ENCODE measurements at regions not wholly inside any gene's neighbourhood (a gene's known extent, or its start where the extent isn't known, plus 50 kb on each side); places are given as distances from the start of the nearest gene placed in this dataset.
A peak's percentile ranks its signal among the peaks of the same experiment; 100 is the strongest.

- no peak overlapping the region for H3K4me3 ChIP-seq (ENCODE audit: low read depth, low read length)
- DNase-seq (ENCODE audit: low read depth): no peak
- TF ChIP-seq CTCF (IDR thresholded peaks at IDR 0.05; ENCODE audit: insufficient read depth, low read depth, low read length, missing control alignments): peak; percentile 16
These were observed 73.5 kb upstream of the NEDD4L start for GRCh38 chr18:57970356-57971095.

GRCh38 chr18:57969824-57970223 is 74.2 kb upstream of the NEDD4L start:
- TF ChIP-seq CTCF (IDR thresholded peaks at IDR 0.05; ENCODE audit: insufficient read depth, low read depth, low read length, missing control alignments): no peak
- H3K4me3 ChIP-seq (ENCODE audit: low read depth, low read length): no peak overlapping the region
- no peak for DNase-seq (ENCODE audit: low read depth)

GRCh38 chr18:57965246-57965645 is 78.8 kb upstream of the NEDD4L start:
- peak; percentile 38 for DNase-seq (ENCODE audit: low read depth)
- no peak for TF ChIP-seq CTCF (IDR thresholded peaks at IDR 0.05; ENCODE audit: insufficient read depth, low read depth, low read length, missing control alignments)
- no peak overlapping the region for H3K4me3 ChIP-seq (ENCODE audit: low read depth, low read length)

GRCh38 chr18:57961876-57962505 is 82.0 kb upstream of the NEDD4L start:
- H3K4me3 ChIP-seq (ENCODE audit: low read depth, low read length): no peak overlapping the region
- no peak for TF ChIP-seq CTCF (IDR thresholded peaks at IDR 0.05; ENCODE audit: insufficient read depth, low read depth, low read length, missing control alignments)
- DNase-seq (ENCODE audit: low read depth): no peak

GRCh38 chr18:57961411-57961810 is 82.6 kb upstream of the NEDD4L start:
- TF ChIP-seq CTCF (IDR thresholded peaks at IDR 0.05; ENCODE audit: insufficient read depth, low read depth, low read length, missing control alignments): no peak
- DNase-seq (ENCODE audit: low read depth): no peak
- H3K4me3 ChIP-seq (ENCODE audit: low read depth, low read length): no peak overlapping the region

- no peak overlapping the region for H3K4me3 ChIP-seq (ENCODE audit: low read depth, low read length)
- peak; percentile 38 for TF ChIP-seq CTCF (IDR thresholded peaks at IDR 0.05; ENCODE audit: insufficient read depth, low read depth, low read length, missing control alignments)
- peak; percentile 59 for DNase-seq (ENCODE audit: low read depth)
These were observed 84.7 kb upstream of the NEDD4L start for GRCh38 chr18:57959278-57959677.
